CD4-positive, alpha-beta memory T cell (primary cell): ENCODE measurements at regions not wholly inside any gene's neighbourhood (a gene's known extent, or its start where the extent isn't known, plus 50 kb on each side); places are given as distances from the start of the nearest gene placed in this dataset.
"Not testable (repeated sequence)": the region's sequence is repeated elsewhere in the genome, so short reads cannot be mapped to it uniquely, and the experiment has no call there.

ENCODE experiments used
- CTCF ChIA-PET: fragments of 350-600 bp; sonication (Branson Sonifier 250); formaldehyde crosslinking; loops from one replicate; lab custom pipeline; 2021; ENCODE audit warnings: inconsistent platforms; ENCODE audit not compliant: partially characterized antibody; lab: Charles Lee
- POLR2A ChIA-PET: fragments of 350-600 bp; sonication (Branson Sonifier 250); formaldehyde crosslinking; loops from one replicate; lab custom pipeline; 2021; ENCODE audit not compliant: partially characterized antibody; lab: Charles Lee
- DNase-seq, 5 donors: peaks; one replicate each; pipeline versions ENCODE4 v3.0.0 to v3.0.0-alpha.2; 2020 to 2022; ENCODE audit warnings: mixed read lengths in 1 of 5
- H3K27ac ChIP-seq: one replicate; pipeline ENCODE4 v1.7.0; 2013; ENCODE audit warnings: low read depth, low read length
- H3K27me3 ChIP-seq: 2 replicates; pipeline ENCODE4 v1.7.0; 2013; ENCODE audit warnings: mild to moderate bottlenecking, low read length, moderate library complexity; ENCODE audit not compliant: insufficient read depth
- H3K36me3 ChIP-seq: 2 replicates; pipeline ENCODE4 v1.7.0; 2013; ENCODE audit warnings: mild to moderate bottlenecking, low read length, moderate library complexity; ENCODE audit not compliant: insufficient read depth
- H3K4me1 ChIP-seq: 2 replicates; pipeline ENCODE4 v1.7.0; 2013; ENCODE audit warnings: mild to moderate bottlenecking, low read length, moderate library complexity; ENCODE audit not compliant: insufficient read depth
- H3K4me3 ChIP-seq, 2 donors: one replicate each; pipeline ENCODE4 v1.7.0; 2013; ENCODE audit warnings: low read length in 2 of 2, mild to moderate bottlenecking in 1 of 2
- H3K9me3 ChIP-seq, 2 donors: one replicate each; pipeline ENCODE4 v1.7.0; 2013; ENCODE audit warnings: low read length in 2 of 2, control low read depth in 1 of 2; ENCODE audit not compliant: control insufficient read depth in 1 of 2
- H3K27ac Mint-ChIP-seq, 7 donors: one replicate each; pipeline ENCODE4 v1.8.0; 2020 to 2021; ENCODE audit warnings: mixed read lengths in 7 of 7, mild to moderate bottlenecking in 6 of 7, inconsistent platforms in 3 of 7, moderate library complexity in 3 of 7
- H3K27me3 Mint-ChIP-seq, 2 donors: one replicate each; pipeline ENCODE4 v1.8.0; 2020 to 2021; ENCODE audit warnings: mixed read lengths in 2 of 2
- H3K36me3 Mint-ChIP-seq, 2 donors: one replicate each; pipeline ENCODE4 v1.8.0; 2020 to 2021; ENCODE audit warnings: mixed read lengths in 2 of 2, inconsistent platforms in 1 of 2, mild to moderate bottlenecking in 1 of 2
- H3K4me1 Mint-ChIP-seq, 4 donors: one replicate each; pipeline ENCODE4 v1.8.0; 2020 to 2021; ENCODE audit warnings: mixed read lengths in 4 of 4, mild to moderate bottlenecking in 1 of 4
- H3K4me3 Mint-ChIP-seq, 8 donors: one replicate each; pipeline ENCODE4 v1.8.0; 2020 to 2021; ENCODE audit warnings: mixed read lengths in 8 of 8, mild to moderate bottlenecking in 7 of 8, moderate library complexity in 6 of 8, inconsistent platforms in 3 of 8
- H3K9me3 Mint-ChIP-seq, 8 donors: one replicate each; pipeline ENCODE4 v1.8.0; 2020 to 2021; ENCODE audit warnings: mixed read lengths in 8 of 8, mild to moderate bottlenecking in 5 of 8, inconsistent platforms in 3 of 8, moderate library complexity in 1 of 8
- intact Hi-C: fragments of 100-400 bp; cut with micrococcal nuclease; formaldehyde crosslinking; loops from one replicate; pipeline ENCODE4 v1.15.1; 2023

GRCh38 chr1:148049115-148049496, 103.0 kb downstream of the NBPF11 start:
- H3K27me3 Mint-ChIP-seq, H3K27ac ChIP-seq, H3K36me3 ChIP-seq, intact Hi-C loops, H3K4me1 ChIP-seq, POLR2A ChIA-PET, H3K4me3 ChIP-seq, H3K4me1 Mint-ChIP-seq, H3K9me3 ChIP-seq, CTCF ChIA-PET, H3K9me3 Mint-ChIP-seq, H3K27me3 ChIP-seq, H3K36me3 Mint-ChIP-seq: not testable (repeated sequence)
- Mint-ChIP-seq H3K27ac (peak overlapping the region in 1 of 7 donors; percentile 41), H3K4me3 (peak overlapping the region; percentile 63 to 83 (median 74))
- peak in 3 of 5 donors; percentile 17 to 39 (median 18) for DNase-seq

- H3K36me3 Mint-ChIP-seq, H3K27me3 Mint-ChIP-seq, H3K4me3 ChIP-seq, POLR2A ChIA-PET, intact Hi-C loops, H3K9me3 Mint-ChIP-seq, H3K4me1 ChIP-seq, H3K27ac Mint-ChIP-seq, H3K9me3 ChIP-seq, H3K36me3 ChIP-seq, H3K4me1 Mint-ChIP-seq, H3K27me3 ChIP-seq, H3K27ac ChIP-seq, CTCF ChIA-PET: not testable (repeated sequence)
- H3K4me3 Mint-ChIP-seq = peak overlapping the region; percentile 66 to 83 (median 76)
- DNase-seq = peak in 2 of 5 donors; percentile 11 to 20
Observed at GRCh38 chr1:148048423-148049114, 103.5 kb downstream of the NBPF11 start.

DNA sequence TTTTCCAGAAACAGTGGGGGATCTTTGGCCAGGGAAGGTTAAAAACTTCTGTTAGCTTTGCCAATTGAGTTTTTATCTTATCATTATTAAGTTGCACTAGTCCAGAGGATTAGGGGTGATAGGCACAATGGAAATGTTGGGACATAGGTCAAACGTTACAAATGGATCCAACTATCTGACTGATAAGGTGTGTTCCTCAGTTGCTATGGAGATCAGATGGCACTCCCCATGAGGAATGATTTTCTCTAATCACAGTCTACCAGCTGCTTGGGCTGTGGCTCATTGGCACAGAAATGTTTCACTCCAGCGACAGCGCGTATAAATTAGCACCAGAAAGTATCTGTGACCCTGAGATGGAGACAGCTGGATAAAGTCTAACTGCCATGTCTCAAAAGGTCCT, 106.2 kb downstream of the NBPF11 start:
- DNase-seq, H3K4me3 ChIP-seq, H3K27ac Mint-ChIP-seq, POLR2A ChIA-PET, CTCF ChIA-PET, H3K9me3 ChIP-seq, H3K36me3 ChIP-seq, H3K4me3 Mint-ChIP-seq, H3K27me3 ChIP-seq, H3K27me3 Mint-ChIP-seq, H3K27ac ChIP-seq, H3K36me3 Mint-ChIP-seq, intact Hi-C loops, H3K9me3 Mint-ChIP-seq, H3K4me1 ChIP-seq, H3K4me1 Mint-ChIP-seq: not testable (repeated sequence)

- H3K9me3 Mint-ChIP-seq, H3K27ac ChIP-seq, H3K9me3 ChIP-seq, H3K36me3 Mint-ChIP-seq, intact Hi-C loops, POLR2A ChIA-PET, H3K27me3 Mint-ChIP-seq, H3K36me3 ChIP-seq, H3K27me3 ChIP-seq, H3K4me1 ChIP-seq, H3K27ac Mint-ChIP-seq, H3K4me3 Mint-ChIP-seq, H3K4me1 Mint-ChIP-seq, H3K4me3 ChIP-seq, DNase-seq, CTCF ChIA-PET: not testable (repeated sequence)
Observed at GRCh38 chr1:148044495-148044894, 107.6 kb downstream of the NBPF11 start.
